GM21737 (cell line): ENCODE measurements at regions not wholly inside any gene's neighbourhood (a gene's known extent, or its start where the extent isn't known, plus 50 kb on each side); places are given as distances from the start of the nearest gene placed in this dataset.

Experiments used
- ATAC-seq: cut with Tn5 transposase; IDR thresholded peaks from one replicate; pipeline ENCODE4 v1.9.1; 2021; ENCODE audit warnings: mild to moderate bottlenecking, moderate library complexity; ENCODE audit not compliant: unreplicated experiment

DNA sequence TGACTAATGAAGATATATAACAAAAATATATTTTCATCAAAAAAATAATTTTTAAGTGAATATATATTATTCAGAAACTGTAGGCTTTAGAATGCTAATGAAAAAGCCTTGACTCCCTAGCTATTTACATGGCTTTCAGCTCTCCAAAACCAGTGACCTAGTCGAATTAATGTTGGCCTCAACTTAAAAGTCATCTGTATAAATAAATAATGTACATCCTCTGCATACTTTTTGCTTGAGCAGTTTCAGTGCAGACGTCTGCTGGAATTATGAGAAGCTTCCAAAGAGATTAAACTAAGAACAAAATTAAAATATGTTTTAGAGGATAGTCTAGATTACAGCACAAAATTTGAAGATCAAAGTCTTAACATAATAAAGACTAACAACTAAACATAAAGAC, 520.4 kb upstream of the ALCAM start:
- no peak for ATAC-seq

DNA sequence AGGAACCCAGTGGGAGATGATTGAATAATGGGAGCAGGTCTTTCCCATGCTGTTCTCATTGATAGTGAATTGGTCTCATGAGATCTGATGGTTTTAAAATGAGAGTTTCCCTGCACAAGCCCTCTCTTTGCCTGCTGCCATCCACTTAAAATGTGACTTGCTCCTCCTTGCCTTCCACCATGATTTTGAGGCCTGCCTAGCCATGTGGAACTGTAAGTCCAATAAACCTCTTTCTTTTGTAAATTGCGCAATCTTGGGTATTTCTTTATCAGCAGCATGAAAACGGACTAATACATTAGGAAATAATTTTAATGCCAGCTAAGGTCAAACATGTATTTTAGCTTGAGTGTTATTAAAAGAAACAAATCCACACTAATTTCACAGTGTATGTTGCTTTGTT, 517.6 kb upstream of the ALCAM start:
- no peak for ATAC-seq

DNA sequence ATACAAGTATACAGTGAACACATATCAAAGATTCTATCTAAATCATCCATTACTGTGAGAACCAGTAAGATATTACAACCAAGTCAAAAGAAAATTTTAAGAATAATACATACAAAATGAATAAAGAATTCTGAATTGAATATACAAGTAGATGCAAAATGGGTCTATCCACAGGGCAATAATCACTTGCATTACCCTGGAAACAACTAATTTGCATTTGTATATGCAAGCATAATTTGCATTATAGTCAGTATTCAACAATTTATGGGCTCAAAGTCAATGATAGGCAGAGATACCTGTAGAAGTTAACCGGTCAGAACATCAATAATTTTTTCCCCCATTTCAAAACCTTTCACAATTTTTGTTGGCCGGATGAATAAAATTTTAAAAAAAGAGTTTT, 512.2 kb upstream of the ALCAM start:
- ATAC-seq, result no peak

DNA sequence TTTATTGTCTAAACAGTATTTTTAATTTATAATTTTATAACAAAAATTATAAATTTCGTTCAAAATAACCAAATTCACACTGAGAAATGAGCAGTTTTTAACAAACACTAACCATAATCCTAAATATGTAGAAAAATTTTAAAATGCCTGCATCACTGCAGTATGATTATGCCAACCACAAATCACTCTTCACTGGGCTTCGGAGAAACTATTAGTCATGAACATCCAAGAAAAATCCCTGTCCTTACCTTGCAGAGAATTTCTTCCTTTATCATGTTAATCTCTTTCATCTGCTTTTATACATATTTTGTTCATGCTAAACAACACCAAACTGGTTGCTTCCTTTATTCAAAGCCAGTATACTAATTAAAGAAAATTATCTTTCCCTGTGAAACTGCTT, 511.0 kb upstream of the ALCAM start:
- ATAC-seq, result no peak

DNA sequence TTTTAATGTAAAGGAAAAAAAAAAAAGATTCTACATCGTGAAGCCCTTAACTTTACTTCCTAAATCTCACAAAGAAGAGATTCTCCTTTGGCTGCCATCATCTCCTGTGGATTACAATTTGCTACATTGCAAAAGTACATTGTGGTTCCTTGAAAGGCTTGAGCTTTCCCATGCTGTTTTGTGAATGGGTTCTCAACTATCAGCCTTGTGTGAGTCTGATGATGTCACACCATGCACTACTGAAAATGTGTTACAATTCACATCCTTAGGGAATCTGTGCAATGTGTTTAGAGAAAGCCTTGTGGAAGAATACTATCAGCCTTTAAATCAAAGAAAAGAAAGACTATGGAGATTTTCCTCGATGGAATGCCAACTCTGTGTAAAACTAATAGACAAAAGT, 510.0 kb upstream of the ALCAM start:
- ATAC-seq, result no peak

DNA sequence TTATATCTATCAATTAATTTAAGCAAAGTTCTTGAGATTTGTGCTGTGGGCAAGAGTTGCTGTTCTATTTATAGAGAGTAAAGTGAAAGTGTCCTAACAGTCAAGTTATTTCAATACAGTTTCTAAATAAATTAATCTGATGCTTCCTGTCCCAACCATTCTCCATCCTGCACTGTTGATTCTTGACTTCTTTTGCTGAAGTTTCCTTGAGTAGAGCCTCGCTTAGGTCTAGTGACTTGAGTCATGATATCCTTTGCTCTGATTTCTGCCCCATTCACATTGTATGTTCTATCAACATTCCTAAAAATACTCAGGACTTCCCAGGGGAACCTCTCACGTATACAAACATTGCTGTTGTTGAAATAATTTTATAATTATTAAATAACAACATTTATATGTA, 498.4 kb upstream of the ALCAM start:
- no peak for ATAC-seq

DNA sequence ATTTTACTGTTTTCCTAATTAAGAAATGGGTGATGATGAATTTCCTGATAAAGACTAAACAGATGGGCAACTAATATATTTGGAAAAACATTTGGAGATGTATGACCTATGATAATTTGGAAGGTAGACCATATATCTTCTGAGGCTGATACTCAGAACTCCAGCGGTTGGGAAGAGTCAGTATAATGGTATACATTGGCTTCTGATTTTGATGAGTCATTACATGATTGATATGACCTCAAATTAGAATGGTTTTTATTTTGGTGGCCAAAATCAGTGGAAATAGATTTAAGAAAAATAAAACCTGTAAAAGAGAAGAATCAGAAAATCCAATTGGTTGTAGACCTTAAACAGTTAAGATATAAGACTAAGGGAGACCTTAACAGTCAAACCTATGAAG, 496.4 kb upstream of the ALCAM start:
- ATAC-seq, result no peak

DNA sequence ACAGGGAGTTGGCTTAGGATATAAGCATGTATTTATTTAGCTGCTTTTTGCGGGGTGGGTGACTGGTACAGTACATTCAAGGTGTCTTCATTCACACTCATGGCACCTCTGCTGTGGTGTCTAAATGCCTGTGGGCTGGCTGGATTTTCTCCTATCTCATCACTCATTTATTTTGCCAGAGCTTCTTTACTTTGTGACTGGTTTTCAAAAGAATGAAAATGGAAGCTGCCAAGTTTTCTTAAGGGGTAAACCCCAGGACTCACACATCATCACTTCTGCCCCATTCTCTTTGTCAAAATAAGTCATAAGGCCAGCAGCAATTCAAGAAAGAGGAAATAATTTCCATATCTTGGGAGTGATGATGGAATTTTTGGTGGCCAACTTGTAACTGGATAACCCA, 493.4 kb upstream of the ALCAM start:
- no peak for ATAC-seq

DNA sequence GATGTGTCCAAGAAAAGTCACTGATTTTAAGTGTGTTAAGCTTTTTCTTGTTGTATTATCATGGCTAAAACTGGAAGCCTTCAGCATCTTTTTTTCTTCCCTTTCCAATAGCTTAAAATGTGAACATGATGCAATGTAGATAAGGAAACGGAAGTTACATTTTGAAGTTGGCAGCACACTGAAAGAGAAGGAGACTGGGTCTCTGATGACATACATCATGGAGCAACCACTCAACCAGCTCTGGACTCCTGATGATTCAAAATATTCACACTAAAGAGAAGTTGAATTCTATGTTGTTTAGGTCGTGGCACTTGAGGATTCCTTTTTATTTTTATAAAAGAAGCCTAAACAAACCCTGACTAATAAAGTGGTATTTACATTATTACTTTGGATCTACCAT, 488.3 kb upstream of the ALCAM start:
- ATAC-seq, result no peak

DNA sequence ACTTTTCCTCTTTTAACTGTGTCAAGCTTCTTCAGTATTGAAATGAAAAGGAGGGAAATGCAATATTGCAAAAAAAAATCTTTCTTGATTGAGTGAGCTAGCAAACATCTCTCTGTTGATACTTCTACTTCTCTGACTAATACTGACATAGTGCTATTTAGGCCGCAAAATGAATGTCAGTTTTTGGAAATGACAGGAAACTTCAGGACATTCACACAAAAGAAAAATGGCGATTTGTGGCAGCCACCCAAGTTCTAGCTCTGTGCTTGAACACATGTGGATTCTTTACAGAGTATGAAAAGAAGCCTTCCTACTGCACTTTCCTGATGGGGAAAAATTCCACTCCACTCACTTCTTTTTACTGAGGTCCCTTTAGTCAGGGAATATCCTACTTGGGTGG, 486.8 kb upstream of the ALCAM start:
- no peak for ATAC-seq

DNA sequence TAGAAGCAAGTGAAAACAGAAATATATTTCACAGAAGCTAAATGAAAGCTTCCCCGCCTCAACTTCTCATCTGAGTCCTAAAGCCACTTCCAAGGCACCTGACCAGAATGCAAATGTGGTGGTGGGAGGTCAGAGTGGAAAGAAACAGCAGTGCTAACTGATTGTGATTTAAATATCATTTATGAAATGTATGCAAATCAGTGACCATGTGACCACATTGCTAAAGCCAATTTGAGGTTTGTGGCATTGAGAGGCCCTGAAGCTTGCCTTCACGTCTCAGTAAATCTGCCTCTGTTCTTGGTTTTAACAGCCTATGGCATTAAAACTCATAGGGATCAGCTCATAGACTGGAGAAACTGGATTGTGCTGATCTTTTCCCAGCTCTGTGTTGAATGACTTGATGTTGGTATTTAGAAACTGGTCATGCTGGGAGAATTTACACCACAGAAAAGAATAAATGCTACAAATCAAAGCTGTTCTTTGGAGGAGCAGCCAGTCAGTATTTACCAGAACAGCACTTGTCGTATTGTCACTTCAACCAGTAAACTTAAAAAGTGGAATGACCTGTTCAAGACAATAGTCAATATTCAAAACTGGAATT, 481.4 kb upstream of the ALCAM start:
- ATAC-seq, result no peak

DNA sequence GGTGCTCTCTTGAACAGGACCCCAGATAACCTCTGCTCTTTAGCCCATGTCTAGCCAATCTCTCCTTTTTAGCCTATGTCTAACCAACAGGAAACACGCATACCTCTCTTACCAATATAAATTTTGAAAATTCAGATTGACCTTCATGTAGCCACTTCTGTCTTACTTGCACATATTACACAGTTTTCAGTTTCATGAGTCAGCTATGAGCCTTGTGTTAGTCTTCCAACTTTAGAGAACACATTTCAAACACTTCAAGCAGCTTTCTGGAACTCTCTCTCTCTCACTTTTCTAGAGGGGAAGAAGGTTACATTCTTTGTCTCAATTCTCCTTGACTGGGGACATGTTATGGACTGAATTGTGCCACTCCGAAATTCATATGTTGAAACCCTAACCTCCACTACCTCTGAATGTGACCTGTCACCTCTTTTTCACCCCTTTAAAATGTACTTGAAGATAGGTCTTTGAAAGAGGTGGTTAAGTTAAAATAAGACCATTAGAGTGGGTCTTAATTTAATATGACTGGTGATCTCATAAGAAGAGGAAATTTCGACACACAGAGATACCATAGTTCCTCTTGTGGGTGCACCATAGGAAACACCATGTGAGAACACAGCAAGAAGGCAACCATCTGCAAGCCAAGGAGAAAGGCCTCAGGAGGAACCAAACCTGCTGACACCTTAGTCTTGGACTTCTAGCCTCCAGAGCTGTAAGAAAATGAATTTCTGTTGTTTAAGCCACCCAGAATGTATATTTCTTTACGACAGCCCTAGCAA, 480.3 kb upstream of the ALCAM start:
- no peak for ATAC-seq

DNA sequence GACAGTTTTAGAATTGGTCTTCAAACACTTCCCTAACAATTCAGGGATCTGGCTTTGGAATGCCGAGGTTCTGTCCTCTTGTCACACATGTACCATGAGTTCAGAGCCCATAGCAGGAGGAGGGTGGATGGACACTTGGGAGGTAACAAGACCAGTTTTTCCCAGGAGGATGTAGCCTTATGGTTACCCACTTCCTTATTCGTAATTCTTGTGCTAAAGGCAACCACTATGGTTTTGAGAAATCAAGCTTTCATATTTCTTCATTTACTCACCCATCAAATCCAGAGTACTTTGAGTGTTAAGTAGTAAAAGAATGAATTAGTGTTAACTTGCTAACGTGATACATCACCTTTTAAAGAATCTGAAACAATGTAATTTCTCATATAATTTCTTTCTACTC, 479.6 kb upstream of the ALCAM start:
- ATAC-seq, result no peak

DNA sequence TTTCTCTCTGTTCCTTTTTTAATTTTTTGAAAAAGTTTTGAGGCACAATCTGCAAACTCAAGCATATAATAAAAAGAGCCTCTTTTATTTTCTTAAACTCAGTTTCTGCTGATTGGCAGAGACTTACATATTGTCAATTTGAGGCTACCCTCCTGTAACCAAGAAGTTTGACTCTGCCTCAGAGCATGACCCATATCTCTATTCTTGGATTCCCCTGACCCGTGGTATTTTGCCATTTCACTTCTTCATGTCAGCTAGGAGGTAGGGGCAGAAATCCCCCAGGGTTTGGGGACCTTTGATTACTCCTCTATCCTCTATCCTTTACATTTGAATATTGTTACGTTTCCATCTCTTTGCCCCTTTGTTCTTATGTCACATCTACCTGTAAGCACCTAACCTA, 479.1 kb upstream of the ALCAM start:
- no peak for ATAC-seq

DNA sequence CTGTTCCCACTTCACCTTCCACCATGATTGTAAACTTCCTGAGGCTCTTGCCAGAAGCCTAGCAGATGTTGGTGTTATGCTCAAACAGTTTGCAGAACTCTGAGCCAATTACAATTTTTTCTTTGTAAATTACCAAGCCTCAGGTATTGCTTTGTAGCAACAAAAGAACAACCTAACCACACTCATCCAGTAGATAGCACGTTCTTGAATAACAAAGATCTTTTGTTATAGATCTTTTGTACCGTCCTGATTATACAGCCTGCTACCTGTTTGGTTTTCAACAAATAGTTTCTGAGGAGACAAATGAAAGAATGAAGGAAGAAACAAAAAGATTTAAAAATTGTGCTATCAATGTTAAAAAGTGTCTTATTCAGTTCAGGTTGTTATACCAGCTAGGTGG, 474.7 kb upstream of the ALCAM start:
- ATAC-seq, result no peak

DNA sequence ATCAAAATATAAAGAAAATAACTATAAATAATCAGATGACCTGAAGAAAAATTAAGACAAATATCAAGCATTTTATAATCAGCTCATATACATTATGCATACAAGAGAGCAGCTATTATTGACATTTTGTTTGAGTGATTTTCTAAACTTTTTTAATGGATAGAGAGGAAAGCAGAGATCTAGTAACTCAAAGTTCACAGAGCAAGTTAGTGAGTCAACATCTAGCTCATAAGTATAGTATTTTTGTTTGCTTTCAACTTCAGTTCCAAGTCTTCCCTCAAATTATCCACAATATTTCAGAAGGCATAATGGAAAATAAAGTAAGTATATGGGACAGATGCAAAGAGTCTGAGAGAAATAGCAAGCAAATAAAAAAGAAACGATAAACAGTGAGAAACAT, 470.1 kb upstream of the ALCAM start:
- ATAC-seq, result no peak

DNA sequence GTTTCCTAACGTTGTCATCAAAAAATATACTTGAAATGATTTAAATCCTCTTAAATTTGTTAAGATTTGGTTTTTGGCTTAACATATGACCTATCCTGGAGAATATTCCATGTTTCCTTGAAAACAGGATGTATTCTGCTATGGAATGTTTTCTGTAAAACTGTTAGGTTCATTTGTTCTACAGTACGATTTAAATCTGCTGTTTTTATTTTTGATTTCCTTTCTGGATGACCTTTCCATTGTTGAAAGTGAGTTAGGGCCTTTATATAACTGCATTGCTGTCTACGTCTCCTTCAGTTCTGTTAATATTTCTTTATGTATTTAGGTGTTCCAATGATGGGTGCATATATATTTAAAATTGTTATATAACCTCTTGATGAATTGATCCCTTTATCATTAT, 465.3 kb upstream of the ALCAM start:
- ATAC-seq, result no peak

DNA sequence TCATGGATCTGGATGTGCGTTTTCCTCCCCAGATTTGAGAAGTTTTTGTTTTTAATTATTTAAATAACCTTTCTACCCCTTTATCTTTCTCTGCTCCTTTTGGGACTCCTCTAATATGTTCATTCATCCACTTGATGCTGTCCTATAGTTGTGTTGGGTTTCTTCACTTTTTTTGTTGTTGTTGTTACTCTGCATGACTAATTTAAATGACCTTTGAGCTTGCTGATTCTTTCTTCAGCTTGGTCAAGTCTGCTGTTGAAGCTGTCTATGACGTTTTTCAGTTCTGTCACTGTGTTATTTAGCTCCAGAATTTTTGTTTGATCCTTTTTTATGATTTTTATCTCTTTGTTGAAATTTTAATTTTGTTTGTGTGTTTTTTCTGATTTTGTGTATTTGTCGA, 463.6 kb upstream of the ALCAM start:
- ATAC-seq, result no peak

DNA sequence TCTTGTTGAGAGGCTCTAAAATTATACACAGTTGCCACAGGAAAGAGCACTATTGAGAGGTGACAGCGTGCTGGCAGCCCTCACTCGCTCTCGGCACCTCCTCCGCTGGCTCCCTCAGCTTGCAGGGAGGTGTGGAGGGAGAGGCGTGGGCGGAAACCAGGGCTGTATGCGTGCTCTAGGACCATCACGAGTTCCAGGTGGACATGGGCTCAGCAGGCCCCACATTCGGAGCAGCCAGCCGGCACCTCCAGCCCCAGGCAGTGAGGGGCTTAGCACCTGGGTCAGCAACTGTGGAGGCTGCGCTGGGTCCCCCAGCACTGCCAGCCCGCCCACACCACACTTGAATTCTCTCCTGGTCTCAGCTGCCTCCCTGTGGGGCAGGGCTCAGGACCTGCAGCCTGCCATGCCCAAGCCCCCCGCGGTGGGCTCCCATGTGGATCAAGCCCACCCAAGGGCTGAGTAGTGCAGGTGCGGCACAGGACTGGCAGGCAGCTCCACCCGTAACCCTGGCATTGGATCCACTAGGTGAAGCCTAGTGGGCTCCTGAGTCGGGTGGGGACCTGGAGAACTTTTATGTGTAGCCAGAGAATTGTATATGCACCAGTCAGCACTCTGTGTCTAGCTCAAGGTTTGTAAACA, 460.6 kb upstream of the ALCAM start:
- no peak for ATAC-seq

DNA sequence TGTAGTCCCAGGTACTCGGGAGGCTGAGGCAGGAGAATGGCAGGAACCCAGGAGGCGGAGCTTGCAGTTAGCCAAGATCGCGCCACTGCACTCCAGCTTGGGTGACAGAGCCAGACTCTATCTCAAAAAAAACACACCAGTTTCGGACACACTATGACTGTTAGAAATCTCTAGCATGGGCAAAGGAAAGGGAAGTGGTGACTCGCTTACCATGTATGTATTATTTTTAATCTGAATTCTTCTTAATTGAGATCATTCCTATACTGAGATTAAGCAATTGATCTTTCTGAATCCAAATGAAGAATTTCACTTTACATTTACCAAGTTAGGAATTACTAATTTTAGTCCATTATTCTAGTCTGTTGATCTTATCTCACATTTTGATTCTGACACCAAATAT, 459.2 kb upstream of the ALCAM start:
- no peak for ATAC-seq

DNA sequence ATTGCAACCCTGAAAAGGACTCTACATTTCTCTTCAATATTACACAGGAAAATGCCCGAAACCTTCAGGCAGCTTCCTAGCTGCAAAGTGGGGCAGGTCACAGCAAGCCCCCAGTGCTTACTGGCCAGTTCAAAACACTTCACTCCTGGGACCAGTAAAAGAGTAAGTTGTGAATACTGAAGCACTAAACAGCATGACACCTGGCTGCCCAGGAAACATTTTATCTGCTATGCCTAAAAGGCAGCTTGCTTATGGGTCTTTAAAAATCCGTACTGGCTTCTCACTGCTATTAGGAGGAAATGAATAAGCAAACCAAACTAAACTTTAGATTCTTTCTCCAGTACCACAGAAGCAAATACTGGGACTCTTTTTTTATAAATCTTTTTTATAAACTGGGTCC, 457.9 kb upstream of the ALCAM start:
- no peak for ATAC-seq

DNA sequence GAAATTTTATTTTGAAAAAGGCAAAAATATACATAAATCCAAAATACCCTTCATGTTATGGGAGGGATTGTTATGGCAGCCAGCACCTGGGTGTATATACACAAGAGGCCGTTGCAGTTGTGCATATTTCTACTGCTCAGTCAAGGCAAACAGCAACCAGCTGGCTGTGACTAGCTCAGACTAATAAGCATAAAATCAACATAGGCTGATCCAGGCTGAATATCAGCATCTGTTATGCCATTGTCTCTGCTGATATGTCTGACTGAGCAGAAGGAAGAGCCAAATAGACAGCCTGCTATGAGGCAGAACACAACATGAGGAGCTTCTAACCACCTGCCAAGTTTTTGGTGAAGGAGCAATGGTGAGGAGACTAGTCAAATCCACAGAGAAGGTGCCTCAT, 457.5 kb upstream of the ALCAM start:
- no peak for ATAC-seq

DNA sequence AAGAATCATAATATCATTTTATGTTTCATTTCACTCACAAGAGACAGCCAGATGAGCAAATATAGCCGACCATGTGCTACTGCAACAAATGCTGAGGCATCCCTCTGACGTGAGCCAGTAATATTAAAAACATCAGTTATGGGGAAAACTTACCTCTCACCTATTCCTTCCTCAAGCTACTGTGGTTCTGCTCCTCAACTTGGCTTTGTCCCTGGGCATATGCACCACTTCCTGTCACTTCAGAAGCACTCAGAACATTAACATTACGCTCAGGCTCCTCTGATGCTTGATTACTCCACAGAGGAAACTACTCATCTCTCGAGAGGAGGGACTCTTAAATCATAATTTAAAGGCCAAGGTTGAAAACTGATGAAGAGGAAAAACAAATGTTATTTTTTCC, 457.0 kb upstream of the ALCAM start:
- ATAC-seq, result no peak
